Astrocyte of the cerebellum (primary cell): ENCODE measurements at regions not wholly inside any gene's neighbourhood (a gene's known extent, or its start where the extent isn't known, plus 50 kb on each side); places are given as distances from the start of the nearest gene placed in this dataset.

Experiments
- DNase-seq: peaks from one replicate; pipeline ENCODE4 v3.0.0-alpha.2; 2011; ENCODE audit warnings: low read depth
- H3K4me3 ChIP-seq: 2 replicates; pipeline ENCODE4 v1.5.1; 2011; ENCODE audit warnings: mild to moderate bottlenecking, low read depth, low read length, moderate library complexity
- CTCF ChIP-seq: IDR thresholded peaks from 2 replicates; pipeline ENCODE4 v1.5.1; 2012; ENCODE audit warnings: low read length, low read depth, moderate library complexity, mild to moderate bottlenecking; ENCODE audit errors: missing control alignments
- in situ Hi-C: cut with HindIII; loops from 2 replicates; pipeline ENCODE4 v1.10.0; 2017; ENCODE audit warnings: low sequenced_read_pairs

GRCh38 chr14:101184572-101184971 is 281.1 kb upstream of the RTL1 start:
- H3K4me3 ChIP-seq, result no peak overlapping the region
- DNase-seq, result no peak
- in situ Hi-C loops, result no loop called here
- no peak for TF ChIP-seq CTCF

- in situ Hi-C loops, result no loop called here
- TF ChIP-seq CTCF, result no peak
- no peak for DNase-seq
- no peak overlapping the region for H3K4me3 ChIP-seq
Observed at GRCh38 chr14:101185073-101185835, 281.7 kb upstream of the RTL1 start.

- H3K4me3 ChIP-seq, result no peak overlapping the region
- in situ Hi-C loops, result no loop called here
- no peak for DNase-seq
Observed at GRCh38 chr14:101185946-101186345, 282.4 kb upstream of the RTL1 start.

GRCh38 chr14:101186544-101186943 is 283.0 kb upstream of the RTL1 start:
- no peak overlapping the region for H3K4me3 ChIP-seq
- DNase-seq, result no peak
- in situ Hi-C loops, result no loop called here
- no peak for TF ChIP-seq CTCF

More at GRCh38 chr14:101185946-101186345, 282.4 kb upstream of the RTL1 start:
- TF ChIP-seq CTCF, result no peak

GRCh38 chr14:101186992-101187815 is 283.7 kb upstream of the RTL1 start:
- H3K4me3 ChIP-seq, result no peak overlapping the region
- DNase-seq, result no peak
- in situ Hi-C loops, result no loop called here
- TF ChIP-seq CTCF, result no peak

- in situ Hi-C loops, result no loop called here
- DNase-seq, result no peak
- TF ChIP-seq CTCF, result no peak
- no peak overlapping the region for H3K4me3 ChIP-seq
Observed at GRCh38 chr14:101187816-101188570, 284.5 kb upstream of the RTL1 start.
